ENCODE measurements at regions not wholly inside any gene's neighbourhood (a gene's known extent, or its start where the extent isn't known, plus 50 kb on each side); places are given as distances from the start of the nearest gene placed in this dataset.

DNA sequence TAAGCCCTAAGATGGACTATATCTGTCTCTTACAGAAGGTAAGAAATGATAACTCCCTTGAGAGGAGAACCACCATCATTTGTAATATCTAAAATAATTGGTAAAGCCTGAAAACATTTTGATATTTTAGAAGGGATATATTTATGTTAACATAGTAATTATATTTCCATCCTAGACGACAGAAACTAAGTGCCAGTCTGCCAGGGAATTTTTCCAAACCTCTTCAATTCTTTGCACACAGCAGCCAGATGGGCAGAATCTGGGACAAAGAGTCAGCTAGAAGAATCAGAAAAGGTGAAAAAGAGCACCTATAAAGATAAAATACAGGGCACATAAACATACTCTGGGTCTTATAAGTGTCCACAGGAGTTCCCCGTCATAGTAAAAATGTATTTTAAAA is 70.0 kb upstream of the CBLB start:
- CTCF ChIA-PET = no interaction called here
- no peak for TF ChIP-seq CTCF (IDR thresholded peaks at IDR 0.05; ENCODE audit: insufficient read depth, low read length, missing control alignments)
- H3K4me3 ChIP-seq (ENCODE audit: low read depth, low read length) = no peak overlapping the region
- POLR2A ChIA-PET = no interaction called here
- DNase-seq (ENCODE audit: low read depth, low spot score) = no peak

DNA sequence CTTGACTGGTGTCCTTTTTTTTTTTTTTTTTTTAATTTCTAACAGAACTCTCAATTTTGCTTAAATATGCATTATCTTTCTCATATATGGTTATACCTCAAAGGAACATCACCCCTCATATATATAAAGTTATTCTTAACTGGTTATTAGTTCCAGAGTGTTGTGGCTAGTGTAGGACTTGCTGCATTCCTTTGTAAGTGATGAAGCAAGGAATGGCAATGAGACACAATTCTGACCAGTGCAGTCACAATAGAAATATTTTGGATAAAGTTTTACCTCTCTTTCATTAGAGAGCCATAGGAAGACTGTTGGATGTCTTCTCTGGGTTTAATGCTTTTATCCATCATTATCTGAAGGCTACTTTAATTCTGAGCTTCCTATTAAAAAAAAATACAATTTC is 75.5 kb upstream of the CBLB start:
- H3K4me3 ChIP-seq (ENCODE audit: low read depth, low read length) = no peak overlapping the region
- DNase-seq (ENCODE audit: low read depth, low spot score) = no peak
- TF ChIP-seq CTCF (IDR thresholded peaks at IDR 0.05; ENCODE audit: insufficient read depth, low read length, missing control alignments) = no peak
- ChIA-PET POLR2A (no interaction called here), CTCF (no interaction called here)

- DNase-seq (ENCODE audit: low read depth, low spot score) = no peak
- TF ChIP-seq CTCF (IDR thresholded peaks at IDR 0.05; ENCODE audit: insufficient read depth, low read length, missing control alignments) = no peak
- ChIA-PET CTCF (interaction anchor here (1.2 kb wide), 1 partner anchor 665 kb away, joined by 4 read pairs; no protein-coding TSS in a partner anchor), POLR2A (no interaction called here)
- no peak overlapping the region for H3K4me3 ChIP-seq (ENCODE audit: low read depth, low read length)
Observed at GRCh38 chr3:105944721-105945120, 75.9 kb upstream of the CBLB start.

DNA sequence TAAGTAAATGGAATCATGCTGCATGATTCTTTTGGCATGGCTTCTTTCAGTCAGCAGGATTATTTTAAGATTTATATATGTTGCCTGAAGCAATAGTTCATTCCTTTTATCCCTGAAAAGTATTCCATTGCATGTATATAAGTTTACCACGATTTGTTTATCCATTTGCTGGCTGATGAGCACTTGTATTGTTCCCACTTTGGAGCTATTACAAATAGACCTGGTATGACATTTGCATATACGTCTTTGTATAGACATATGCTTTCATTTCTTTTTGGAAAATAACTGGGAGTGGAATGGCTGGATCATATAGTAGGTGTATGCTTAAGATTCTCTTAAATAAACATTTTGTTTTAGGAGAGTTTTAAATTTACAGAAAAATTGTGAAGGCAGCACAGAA is 79.3 kb upstream of the CBLB start:
- ChIA-PET POLR2A (no interaction called here), CTCF (no interaction called here)
- TF ChIP-seq CTCF (IDR thresholded peaks at IDR 0.05; ENCODE audit: insufficient read depth, low read length, missing control alignments) = no peak
- no peak overlapping the region for H3K4me3 ChIP-seq (ENCODE audit: low read depth, low read length)
- no peak for DNase-seq (ENCODE audit: low read depth, low spot score)

- POLR2A ChIA-PET = no interaction called here
- CTCF ChIA-PET = interaction anchor here (1.0 to 1.2 kb wide), 2 partner anchors 9 to 12 kb away, joined by 3 read pairs; no protein-coding TSS in a partner anchor
- no peak for TF ChIP-seq CTCF (IDR thresholded peaks at IDR 0.05; ENCODE audit: insufficient read depth, low read length, missing control alignments)
- no peak for DNase-seq (ENCODE audit: low read depth, low spot score)
- H3K4me3 ChIP-seq (ENCODE audit: low read depth, low read length) = no peak overlapping the region
Observed at GRCh38 chr3:105950881-105951600, 82.2 kb upstream of the CBLB start.

- ChIA-PET POLR2A (no interaction called here), CTCF (no interaction called here)
- DNase-seq (ENCODE audit: low read depth, low spot score) = no peak
- TF ChIP-seq CTCF (IDR thresholded peaks at IDR 0.05; ENCODE audit: insufficient read depth, low read length, missing control alignments) = no peak
- no peak overlapping the region for H3K4me3 ChIP-seq (ENCODE audit: low read depth, low read length)
Observed at GRCh38 chr3:105953831-105954230, 85.0 kb upstream of the CBLB start.

Data from AG04449 (cell line).